Caco-2 (cell line): ENCODE measurements at regions not wholly inside any gene's neighbourhood (a gene's known extent, or its start where the extent isn't known, plus 50 kb on each side); places are given as distances from the start of the nearest gene placed in this dataset.

Experiments used
- BruUV-seq: library from RNA; stranded (reverse); fragments of 400-500 nt; replicated peaks from 2 replicates; lab custom pipeline; 2021; lab: Mats Ljungman, UMichigan
- CTCF ChIA-PET: fragments of 300-600 bp; sonication (Branson Sonifier 250); formaldehyde crosslinking; loops from one replicate; lab custom pipeline; 2022; ENCODE audit warnings: antibody characterized with exemption; lab: Charles Lee
- POLR2A ChIA-PET: fragments of 300-600 bp; sonication (Branson Sonifier 250); formaldehyde crosslinking; loops from one replicate; lab custom pipeline; 2022; ENCODE audit warnings: antibody characterized with exemption; lab: Charles Lee
- DNase-seq, 2 experiments: peaks; one replicate each; pipeline versions ENCODE4 v3.0.0 to v3.0.0-alpha.2; 2020 to 2022
- H3K27me3 ChIP-seq: replicated peaks from 2 replicates; pipeline ENCODE4 v1.6.0; 2011; ENCODE audit warnings: low read length; ENCODE audit not compliant: control insufficient read depth, insufficient read depth
- H3K36me3 ChIP-seq: 2 replicates; pipeline ENCODE4 v1.5.1; 2011; ENCODE audit warnings: low read length; ENCODE audit not compliant: control insufficient read depth, insufficient read depth
- H3K4me1 ChIP-seq: fragments of 250-450 bp; sonication (Bioruptor Pico); 2 replicates; pipeline ENCODE4 v1.5.1; 2020; ENCODE audit warnings: mild to moderate bottlenecking
- H3K4me3 ChIP-seq: 2 replicates; pipeline ENCODE4 v1.5.1; 2011; ENCODE audit warnings: low read depth, mild to moderate bottlenecking, control low read depth, low read length
- H3K9me3 ChIP-seq: fragments of 250-450 bp; sonication (Bioruptor Pico); 2 replicates; pipeline ENCODE4 v1.5.1; 2020; ENCODE audit warnings: mild to moderate bottlenecking, moderate library complexity
- H3K27ac Mint-ChIP-seq: one replicate; pipeline ENCODE4 v1.8.0; 2022; ENCODE audit warnings: mixed read lengths; ENCODE audit not compliant: unreplicated experiment
- H3K27me3 Mint-ChIP-seq: one replicate; pipeline ENCODE4 v1.8.0; 2022; ENCODE audit warnings: mixed read lengths; ENCODE audit not compliant: insufficient read depth, unreplicated experiment
- H3K36me3 Mint-ChIP-seq: one replicate; pipeline ENCODE4 v1.8.0; 2022; ENCODE audit warnings: mild to moderate bottlenecking, mixed read lengths; ENCODE audit not compliant: insufficient read depth, unreplicated experiment
- H3K4me1 Mint-ChIP-seq: one replicate; pipeline ENCODE4 v1.8.0; 2022; ENCODE audit warnings: low read depth, mixed read lengths; ENCODE audit not compliant: unreplicated experiment
- H3K4me3 Mint-ChIP-seq: one replicate; pipeline ENCODE4 v1.8.0; 2022; ENCODE audit warnings: mild to moderate bottlenecking, moderate library complexity, mixed read lengths; ENCODE audit not compliant: unreplicated experiment
- H3K9me3 Mint-ChIP-seq: one replicate; pipeline ENCODE4 v1.8.0; 2022; ENCODE audit warnings: mixed read lengths; ENCODE audit not compliant: unreplicated experiment
- CTCF ChIP-seq, 2 experiments: fragments of 200-600 bp in 1 of 2; IDR thresholded peaks; 1 replicate in 1 of 2; 2 replicates in 1 of 2; pipeline versions ENCODE4 v1.5.1 to v1.8.0; 2011 to 2022; ENCODE audit warnings: antibody characterized with exemption in 1 of 2, control low read depth in 1 of 2, inconsistent platforms in 1 of 2, low read depth in 1 of 2, low read length in 1 of 2, mild to moderate bottlenecking in 1 of 2, moderate library complexity in 1 of 2; ENCODE audit not compliant: insufficient read depth in 1 of 2, severe bottlenecking in 1 of 2, unreplicated experiment in 1 of 2
- intact Hi-C: fragments of 100-400 bp; cut with micrococcal nuclease; formaldehyde crosslinking; loops from one replicate; pipeline ENCODE4 v1.10.0; 2022; ENCODE audit not compliant: unreplicated experiment

GRCh38 chr1:212549503-212550017, 59.0 kb upstream of the ATF3 start:
- no peaks in the 10 kb centered on the region for H3K36me3 ChIP-seq
- no peaks in the 10 kb centered on the region; the same call in 1 of the 2 replicates for H3K27me3 ChIP-seq
- no peaks in the 10 kb centered on the region for H3K9me3 ChIP-seq
- no peaks in the 10 kb centered on the region for H3K36me3 Mint-ChIP-seq
- no peak for TF ChIP-seq CTCF (IDR thresholded peaks at IDR 0.05; ENCODE audit: insufficient read depth in 1 of 2, low read depth in 1 of 2, low read length in 1 of 2, severe bottlenecking in 1 of 2, unreplicated experiment in 1 of 2)
- H3K4me3 ChIP-seq = no peak overlapping the region
- BruUV-seq = no TSS peak
- DNase-seq = no peak
- H3K27ac Mint-ChIP-seq = no peak overlapping the region
- H3K27me3 Mint-ChIP-seq = peaks cover 5% of the 10 kb centered on the region
- POLR2A ChIA-PET = interaction anchor here (1.5 kb wide), 1 partner anchor 9 kb away, joined by 4 read pairs; no protein-coding TSS in a partner anchor
- CTCF ChIA-PET = no interaction called here
- no peak overlapping the region for H3K4me3 Mint-ChIP-seq
- no peaks in the 10 kb centered on the region for H3K4me1 Mint-ChIP-seq
- H3K4me1 ChIP-seq = no peaks in the 10 kb centered on the region
- intact Hi-C loops = no loop called here
- H3K9me3 Mint-ChIP-seq = no peaks in the 10 kb centered on the region

GRCh38 chr1:212551929-212552328, 56.6 kb upstream of the ATF3 start:
- ChIA-PET POLR2A (no interaction called here), CTCF (no interaction called here)
- BruUV-seq = no TSS peak
- Histone ChIP-seq H3K9me3 (no peaks in the 10 kb centered on the region), H3K4me3 (no peak overlapping the region), H3K4me1 (no peaks in the 10 kb centered on the region), H3K36me3 (no peaks in the 10 kb centered on the region), H3K27me3 (no peaks in the 10 kb centered on the region)
- no peaks in the 10 kb centered on the region for H3K4me1 Mint-ChIP-seq
- H3K27me3 Mint-ChIP-seq = peaks cover 2% of the 10 kb centered on the region
- intact Hi-C loops = no loop called here
- no peak for TF ChIP-seq CTCF (IDR thresholded peaks at IDR 0.05; ENCODE audit: insufficient read depth in 1 of 2, low read depth in 1 of 2, low read length in 1 of 2, severe bottlenecking in 1 of 2, unreplicated experiment in 1 of 2)
- H3K27ac Mint-ChIP-seq = no peak overlapping the region
- no peak overlapping the region for H3K4me3 Mint-ChIP-seq
- no peaks in the 10 kb centered on the region for H3K36me3 Mint-ChIP-seq
- DNase-seq = no peak
- no peaks in the 10 kb centered on the region for H3K9me3 Mint-ChIP-seq

GRCh38 chr1:212553676-212554075, 54.9 kb upstream of the ATF3 start:
- H3K9me3 Mint-ChIP-seq = no peaks in the 10 kb centered on the region

More at GRCh38 chr1:212553676-212554075, 54.9 kb upstream of the ATF3 start:
- intact Hi-C loops = no loop called here
- Mint-ChIP-seq H3K4me1 (peaks cover 7% of the 10 kb centered on the region), H3K36me3 (no peaks in the 10 kb centered on the region), H3K27me3 (peaks cover 2% of the 10 kb centered on the region), H3K4me3 (no peak overlapping the region), H3K27ac (no peak overlapping the region)
- Histone ChIP-seq H3K36me3 (no peaks in the 10 kb centered on the region), H3K4me3 (no peak overlapping the region), H3K9me3 (no peaks in the 10 kb centered on the region), H3K27me3 (no peaks in the 10 kb centered on the region), H3K4me1 (0 out of 2 replicates have a peak, but pooled peaks cover 7% of the 10 kb centered on the region)
- ChIA-PET CTCF (no interaction called here), POLR2A (no interaction called here)
- DNase-seq = no peak
- no peak for TF ChIP-seq CTCF (IDR thresholded peaks at IDR 0.05; ENCODE audit: insufficient read depth in 1 of 2, low read depth in 1 of 2, low read length in 1 of 2, severe bottlenecking in 1 of 2, unreplicated experiment in 1 of 2)
- no TSS peak for BruUV-seq
